HCT116 (cell line): ENCODE measurements at regions not wholly inside any gene's neighbourhood (a gene's known extent, or its start where the extent isn't known, plus 50 kb on each side); places are given as distances from the start of the nearest gene placed in this dataset.

Experiments
- ATAC-seq: fragments of 200-7000 bp; cut with Tn5 transposase; 2 replicates; pipeline ENCODE4 v1.9.1; 2020; ENCODE audit warnings: mild to moderate bottlenecking, moderate library complexity
- BruUV-seq: library from RNA; stranded (reverse); fragments of 400-500 nt; replicated peaks from 2 replicates; lab custom pipeline; 2021; lab: Mats Ljungman, UMichigan
- CTCF ChIA-PET: fragments of 300-600 bp; sonication (Branson Sonifier 250); formaldehyde crosslinking; loops from one replicate; lab custom pipeline; 2021; ENCODE audit warnings: antibody characterized with exemption; lab: Charles Lee
- POLR2A ChIA-PET: fragments of 300-600, 350-600 bp; sonication (Branson Sonifier 250); formaldehyde crosslinking; loops from one replicate; lab custom pipeline; 2021; ENCODE audit warnings: antibody characterized with exemption; lab: Charles Lee
- RAD21 ChIA-PET, 2 experiments: fragments of 300-600 bp; sonication (Branson Sonifier 250); formaldehyde crosslinking; loops; one replicate each; lab custom pipeline; 2023; ENCODE audit warnings: low total read pairs in 2 of 2; ENCODE audit not compliant: uncharacterized antibody in 2 of 2, unreplicated experiment in 2 of 2, low non-redundant PET in 1 of 2; lab: Charles Lee
- DNase-seq: peaks from one replicate; pipeline ENCODE4 v3.0.0-alpha.2; 2010; ENCODE audit warnings: low read depth, low spot score
- H2AFZ ChIP-seq: fragments of 200-600 bp; shearing (Covaris generic), sonication (generic); 2 replicates; pipeline ENCODE4 v1.6.1; 2017; ENCODE audit warnings: low read depth, mixed run types, mixed read lengths, antibody characterized with exemption, low read length; ENCODE audit not compliant: poor library complexity, severe bottlenecking
- H3K27ac ChIP-seq: 2 replicates; pipeline ENCODE4 v1.5.1; 2012; ENCODE audit warnings: low read depth, low read length
- H3K27me3 ChIP-seq: fragments of 200-600 bp; sonication (generic); 2 replicates; pipeline ENCODE4 v1.6.1; 2016; ENCODE audit warnings: mixed run types, low read length, mixed read lengths; ENCODE audit not compliant: insufficient read depth
- H3K36me3 ChIP-seq, 2 experiments: fragments of 200-500 bp in 1 of 2; fragments of 200-600 bp in 1 of 2; sonication (Bioruptor generic) in 1 of 2; sonication (generic) in 1 of 2; 2 replicates each; pipeline versions ENCODE4 v1.5.1 to v1.6.1; 2014 to 2016; ENCODE audit warnings: low read length in 2 of 2, inconsistent platforms in 1 of 2, mixed read lengths in 1 of 2, mixed run types in 1 of 2; ENCODE audit not compliant: insufficient read depth in 2 of 2, control insufficient read depth in 1 of 2
- H3K4me1 ChIP-seq, 2 experiments: fragments of 200-600 bp in 1 of 2; sonication (generic) in 1 of 2; 2 replicates each; pipeline versions ENCODE4 v1.5.1 to v1.6.1; 2012 to 2017; ENCODE audit warnings: low read length in 2 of 2, inconsistent platforms in 1 of 2, mild to moderate bottlenecking in 1 of 2, mixed read lengths in 1 of 2, mixed run types in 1 of 2, moderate library complexity in 1 of 2; ENCODE audit not compliant: insufficient read depth in 2 of 2, control insufficient read depth in 1 of 2
- H3K4me2 ChIP-seq: fragments of 200-600 bp; sonication (generic); 2 replicates; pipeline ENCODE4 v1.6.1; 2017; ENCODE audit warnings: mixed run types, low read length, mixed read lengths
- H3K4me3 ChIP-seq, 2 experiments: fragments of 200-600 bp in 1 of 2; sonication (generic) in 1 of 2; replicated peaks in 1 of 2; 2 replicates each; pipeline ENCODE4 v1.5.1; 2011 to 2016; ENCODE audit warnings: low read length in 2 of 2, control low read depth in 1 of 2, low read depth in 1 of 2, mild to moderate bottlenecking in 1 of 2, mixed read lengths in 1 of 2, mixed run types in 1 of 2
- H3K79me2 ChIP-seq: fragments of 200-600 bp; sonication (generic); 2 replicates; pipeline ENCODE4 v1.6.1; 2017; ENCODE audit warnings: mild to moderate bottlenecking, mixed run types, low read length, moderate library complexity, mixed read lengths; ENCODE audit not compliant: insufficient read depth
- H3K9ac ChIP-seq: fragments of 200-600 bp; sonication (generic); 2 replicates; pipeline ENCODE4 v1.6.1; 2016; ENCODE audit warnings: low read length, mixed read lengths
- H3K9me2 ChIP-seq: fragments of 200-600 bp; sonication (generic), shearing (Covaris generic); 2 replicates; pipeline ENCODE4 v1.6.1; 2017; ENCODE audit warnings: mixed run types, mild to moderate bottlenecking, moderate library complexity; ENCODE audit not compliant: insufficient read depth
- H3K9me3 ChIP-seq, 2 experiments: fragments of 200-500 bp in 1 of 2; fragments of 200-600 bp in 1 of 2; sonication (Bioruptor generic) in 1 of 2; sonication (generic) in 1 of 2; 2 replicates each; pipeline ENCODE4 v1.6.1; 2014 to 2017; ENCODE audit warnings: low read length in 2 of 2, mixed read lengths in 2 of 2, inconsistent platforms in 1 of 2, low read depth in 1 of 2, mild to moderate bottlenecking in 1 of 2, mixed run types in 1 of 2, moderate library complexity in 1 of 2; ENCODE audit not compliant: control insufficient read depth in 1 of 2, insufficient read depth in 1 of 2
- H4K20me1 ChIP-seq: fragments of 200-600 bp; sonication (generic), shearing (Covaris generic); 2 replicates; pipeline ENCODE4 v1.6.1; 2017; ENCODE audit warnings: mixed run types, mild to moderate bottlenecking, moderate library complexity; ENCODE audit not compliant: insufficient read depth
- CBX3 ChIP-seq: IDR thresholded peaks from 2 replicates; pipeline ENCODE4 v1.6.1; 2012; ENCODE audit warnings: low read depth
- CEBPB ChIP-seq: IDR thresholded peaks from 2 replicates; pipeline ENCODE4 v1.6.1; 2012; ENCODE audit warnings: low read depth
- JUND ChIP-seq: IDR thresholded peaks from 2 replicates; pipeline ENCODE4 v1.6.1; 2012
- POLR2A ChIP-seq: IDR thresholded peaks from 2 replicates; pipeline ENCODE4 v1.7.0; 2011; ENCODE audit warnings: borderline replicate concordance; ENCODE audit not compliant: insufficient read depth, insufficient read length; ENCODE audit errors: extremely low read depth
- RAD21 ChIP-seq: IDR thresholded peaks from 2 replicates; pipeline ENCODE4 v1.6.1; 2012; ENCODE audit warnings: low read depth, mild to moderate bottlenecking
- SRF ChIP-seq: IDR thresholded peaks from 2 replicates; pipeline ENCODE4 v1.6.1; 2012; ENCODE audit warnings: low read depth
- TCF7L2 ChIP-seq: IDR thresholded peaks from 2 replicates; pipeline ENCODE4 v1.7.0; 2011; ENCODE audit warnings: borderline replicate concordance, inconsistent platforms; ENCODE audit not compliant: insufficient read depth, insufficient read length; ENCODE audit errors: extremely low read depth
- ZFX ChIP-seq: fragments of 450-650 bp; IDR thresholded peaks from 2 replicates; pipeline ENCODE4 v1.6.1; 2017
- intact Hi-C: fragments of 100-400 bp; cut with micrococcal nuclease; formaldehyde crosslinking; loops from 2 replicates; pipeline ENCODE4 v1.10.0; 2022
- TF ChIP-seq, protein P1 (sequence below), 3 experiments: fragments of 200-600 bp in 1 of 3; sonication (generic) in 1 of 3; IDR thresholded peaks in 2 of 3; conservative IDR thresholded peaks in 1 of 3; 2 replicates each; pipeline ENCODE4 v1.5.1; 2012 to 2017; ENCODE audit warnings: low read depth in 2 of 3, low read length in 2 of 3, antibody characterized with exemption in 1 of 3, borderline replicate concordance in 1 of 3, control low read depth in 1 of 3, mild to moderate bottlenecking in 1 of 3, mixed read lengths in 1 of 3, mixed run types in 1 of 3, moderate library complexity in 1 of 3; ENCODE audit not compliant: insufficient read depth in 1 of 3
- TF ChIP-seq, protein P2 (sequence below): IDR thresholded peaks from 2 replicates; pipeline ENCODE4 v1.6.1; 2012; ENCODE audit warnings: low read depth

DNA sequence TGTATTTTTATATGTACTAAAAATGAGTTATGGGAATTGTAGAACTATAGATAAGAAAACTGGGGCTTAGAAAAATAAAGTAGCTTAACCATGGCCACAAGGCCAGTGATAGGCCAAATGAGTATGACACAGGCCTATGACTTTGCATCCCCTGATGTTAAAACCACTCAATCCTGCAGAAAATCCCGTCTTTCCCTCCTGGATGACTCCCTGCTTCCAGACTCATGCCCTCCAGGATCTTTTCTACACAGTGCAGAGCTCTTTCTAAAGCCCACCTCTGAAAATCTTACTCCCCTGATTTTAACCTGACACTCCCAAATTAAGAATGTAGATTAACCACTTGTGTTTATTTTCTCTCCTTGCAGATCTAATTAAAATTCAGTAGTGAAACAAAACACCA, 489.2 kb upstream of the LRRN3 start:
- Histone ChIP-seq H2AFZ (no peak overlapping the region), H3K4me3 (no peak overlapping the region), H3K27me3 (no peaks in the 10 kb centered on the region), H3K9me3 (no peaks in the 10 kb centered on the region), H3K79me2 (no peaks in the 10 kb centered on the region), H3K27ac (no peak overlapping the region), H3K36me3 (no peaks in the 10 kb centered on the region), H3K4me1 (no peaks in the 10 kb centered on the region), H3K9me2 (no peaks in the 10 kb centered on the region), H4K20me1 (no peaks in the 10 kb centered on the region), H3K4me2 (no peak overlapping the region), H3K9ac (no peak overlapping the region)
- intact Hi-C loops = loop anchor here (10.0 kb wide), 1 partner anchor 873 kb away; no protein-coding TSS in a partner anchor
- ChIA-PET RAD21 (no interaction called here), POLR2A (no interaction called here), CTCF (no interaction called here)
- no peak for DNase-seq
- BruUV-seq = no TSS peak
- TF ChIP-seq RAD21 = no peak
- ATAC-seq = no peak

DNA sequence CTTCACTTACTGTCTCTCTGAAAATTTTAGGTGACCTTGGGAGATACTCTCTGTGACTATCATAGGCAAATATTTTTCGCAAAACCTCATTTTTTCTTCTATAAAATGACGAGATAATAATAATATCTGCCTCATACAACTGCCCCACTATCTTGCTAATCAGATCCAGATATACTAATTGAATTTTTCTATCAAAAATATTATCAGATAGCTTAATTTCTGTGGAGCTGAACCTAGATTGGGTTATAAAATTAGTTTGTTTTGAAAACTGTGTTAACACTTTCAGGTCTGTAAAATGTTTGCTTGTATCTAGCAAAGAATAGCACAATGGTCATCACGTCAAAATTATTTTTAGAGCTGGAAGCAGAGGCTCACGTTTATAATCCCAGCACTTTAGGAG, 486.7 kb upstream of the LRRN3 start:
- intact Hi-C loops = loop anchor here (10.0 kb wide), 1 partner anchor 871 kb away; no protein-coding TSS in a partner anchor
- Histone ChIP-seq H3K4me1 (no peaks in the 10 kb centered on the region), H3K9me2 (no peaks in the 10 kb centered on the region), H3K79me2 (no peaks in the 10 kb centered on the region), H4K20me1 (no peaks in the 10 kb centered on the region), H2AFZ (no peak overlapping the region), H3K4me2 (no peak overlapping the region), H3K27ac (no peak overlapping the region), H3K9ac (no peak overlapping the region), H3K9me3 (no peaks in the 10 kb centered on the region), H3K27me3 (no peaks in the 10 kb centered on the region), H3K36me3 (no peaks in the 10 kb centered on the region), H3K4me3 (no peak overlapping the region)
- TF ChIP-seq RAD21 (no peak), JUND (no peak), ZFX (no peak), CBX3 (no peak), CEBPB (no peak), SRF (no peak), TCF7L2 (no peak), POLR2A (no peak)
- TF ChIP-seq, protein P1, sequence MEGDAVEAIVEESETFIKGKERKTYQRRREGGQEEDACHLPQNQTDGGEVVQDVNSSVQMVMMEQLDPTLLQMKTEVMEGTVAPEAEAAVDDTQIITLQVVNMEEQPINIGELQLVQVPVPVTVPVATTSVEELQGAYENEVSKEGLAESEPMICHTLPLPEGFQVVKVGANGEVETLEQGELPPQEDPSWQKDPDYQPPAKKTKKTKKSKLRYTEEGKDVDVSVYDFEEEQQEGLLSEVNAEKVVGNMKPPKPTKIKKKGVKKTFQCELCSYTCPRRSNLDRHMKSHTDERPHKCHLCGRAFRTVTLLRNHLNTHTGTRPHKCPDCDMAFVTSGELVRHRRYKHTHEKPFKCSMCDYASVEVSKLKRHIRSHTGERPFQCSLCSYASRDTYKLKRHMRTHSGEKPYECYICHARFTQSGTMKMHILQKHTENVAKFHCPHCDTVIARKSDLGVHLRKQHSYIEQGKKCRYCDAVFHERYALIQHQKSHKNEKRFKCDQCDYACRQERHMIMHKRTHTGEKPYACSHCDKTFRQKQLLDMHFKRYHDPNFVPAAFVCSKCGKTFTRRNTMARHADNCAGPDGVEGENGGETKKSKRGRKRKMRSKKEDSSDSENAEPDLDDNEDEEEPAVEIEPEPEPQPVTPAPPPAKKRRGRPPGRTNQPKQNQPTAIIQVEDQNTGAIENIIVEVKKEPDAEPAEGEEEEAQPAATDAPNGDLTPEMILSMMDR (IDR thresholded peaks at IDR 0.05 in 2 of 3, conservative IDR thresholded peaks at IDR 0.05 in 1 of 3; ENCODE audit: borderline replicate concordance in 1 of 3, insufficient read depth in 1 of 3, low read depth in 2 of 3, low read length in 2 of 3) = no peak
- TF ChIP-seq, protein P2, sequence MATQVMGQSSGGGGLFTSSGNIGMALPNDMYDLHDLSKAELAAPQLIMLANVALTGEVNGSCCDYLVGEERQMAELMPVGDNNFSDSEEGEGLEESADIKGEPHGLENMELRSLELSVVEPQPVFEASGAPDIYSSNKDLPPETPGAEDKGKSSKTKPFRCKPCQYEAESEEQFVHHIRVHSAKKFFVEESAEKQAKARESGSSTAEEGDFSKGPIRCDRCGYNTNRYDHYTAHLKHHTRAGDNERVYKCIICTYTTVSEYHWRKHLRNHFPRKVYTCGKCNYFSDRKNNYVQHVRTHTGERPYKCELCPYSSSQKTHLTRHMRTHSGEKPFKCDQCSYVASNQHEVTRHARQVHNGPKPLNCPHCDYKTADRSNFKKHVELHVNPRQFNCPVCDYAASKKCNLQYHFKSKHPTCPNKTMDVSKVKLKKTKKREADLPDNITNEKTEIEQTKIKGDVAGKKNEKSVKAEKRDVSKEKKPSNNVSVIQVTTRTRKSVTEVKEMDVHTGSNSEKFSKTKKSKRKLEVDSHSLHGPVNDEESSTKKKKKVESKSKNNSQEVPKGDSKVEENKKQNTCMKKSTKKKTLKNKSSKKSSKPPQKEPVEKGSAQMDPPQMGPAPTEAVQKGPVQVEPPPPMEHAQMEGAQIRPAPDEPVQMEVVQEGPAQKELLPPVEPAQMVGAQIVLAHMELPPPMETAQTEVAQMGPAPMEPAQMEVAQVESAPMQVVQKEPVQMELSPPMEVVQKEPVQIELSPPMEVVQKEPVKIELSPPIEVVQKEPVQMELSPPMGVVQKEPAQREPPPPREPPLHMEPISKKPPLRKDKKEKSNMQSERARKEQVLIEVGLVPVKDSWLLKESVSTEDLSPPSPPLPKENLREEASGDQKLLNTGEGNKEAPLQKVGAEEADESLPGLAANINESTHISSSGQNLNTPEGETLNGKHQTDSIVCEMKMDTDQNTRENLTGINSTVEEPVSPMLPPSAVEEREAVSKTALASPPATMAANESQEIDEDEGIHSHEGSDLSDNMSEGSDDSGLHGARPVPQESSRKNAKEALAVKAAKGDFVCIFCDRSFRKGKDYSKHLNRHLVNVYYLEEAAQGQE = no peak
- ChIA-PET POLR2A (no interaction called here), CTCF (no interaction called here), RAD21 (no interaction called here)
- DNase-seq (no peak), ATAC-seq (no peak)
- BruUV-seq = no TSS peak
